Islet precursor cell (in vitro differentiated cells): ENCODE measurements at regions not wholly inside any gene's neighbourhood (a gene's known extent, or its start where the extent isn't known, plus 50 kb on each side); places are given as distances from the start of the nearest gene placed in this dataset.
"Not testable (repeated sequence)": the region's sequence is repeated elsewhere in the genome, so short reads cannot be mapped to it uniquely, and the experiment has no call there.

Experiments used
- DNase-seq: peaks from one replicate; pipeline ENCODE4 v3.0.0-alpha.2; 2018

GRCh38 chr2:215644233-215644897 lies 208.5 kb upstream of the FN1 start:
- no peak for DNase-seq

GRCh38 chr2:215638687-215639086 lies 202.8 kb upstream of the FN1 start:
- DNase-seq = no peak

GRCh38 chr2:215637651-215638050 lies 201.8 kb upstream of the FN1 start:
- no peak for DNase-seq

- DNase-seq = no peak
Measured at GRCh38 chr2:215636816-215637215, 200.9 kb upstream of the FN1 start.

- DNase-seq = no peak
Measured at GRCh38 chr2:215635788-215636139, 199.9 kb upstream of the FN1 start.

GRCh38 chr2:215635071-215635787 lies 199.4 kb upstream of the FN1 start:
- no peak for DNase-seq

GRCh38 chr2:215633360-215633759 lies 197.5 kb upstream of the FN1 start:
- DNase-seq = no peak

- no peak for DNase-seq
Measured at GRCh38 chr2:215631696-215632095, 195.8 kb upstream of the FN1 start.

GRCh38 chr2:215630796-215631195 lies 194.9 kb upstream of the FN1 start:
- DNase-seq = not testable (repeated sequence)

- DNase-seq = no peak
Measured at GRCh38 chr2:215627771-215628170, 191.9 kb upstream of the FN1 start.

- no peak for DNase-seq
Measured at GRCh38 chr2:215626812-215627281, 191.0 kb upstream of the FN1 start.

- no peak for DNase-seq
Measured at GRCh38 chr2:215626063-215626462, 190.2 kb upstream of the FN1 start.

GRCh38 chr2:215625207-215625606 lies 189.3 kb upstream of the FN1 start:
- no peak for DNase-seq

- DNase-seq = no peak
Measured at GRCh38 chr2:215624423-215624829, 188.6 kb upstream of the FN1 start.

- no peak for DNase-seq
Measured at GRCh38 chr2:215622837-215623236, 187.0 kb upstream of the FN1 start.

GRCh38 chr2:215621381-215621780 lies 185.5 kb upstream of the FN1 start:
- DNase-seq = no peak

- DNase-seq = no peak
Measured at GRCh38 chr2:215620528-215620927, 184.7 kb upstream of the FN1 start.

- no peak for DNase-seq
Measured at GRCh38 chr2:215619989-215620388, 184.1 kb upstream of the FN1 start.

GRCh38 chr2:215619022-215619958 lies 183.4 kb upstream of the FN1 start:
- DNase-seq = peak; percentile 97

GRCh38 chr2:215618145-215618544 lies 182.3 kb upstream of the FN1 start:
- no peak for DNase-seq

- DNase-seq = peak; percentile 76
Measured at GRCh38 chr2:215617060-215617824, 181.4 kb upstream of the FN1 start.

GRCh38 chr2:215615803-215616174 lies 179.9 kb upstream of the FN1 start:
- DNase-seq = no peak
